ENCODE measurements at regions not wholly inside any gene's neighbourhood (a gene's known extent, or its start where the extent isn't known, plus 50 kb on each side); places are given as distances from the start of the nearest gene placed in this dataset.

GRCh38 chr4:14532436-14532835, 469.8 kb upstream of the CPEB2 start:
- H3K9me3 Mint-ChIP-seq = no peaks in the 10 kb centered on the region
- no peaks in the 10 kb centered on the region for H3F3A ChIP-seq (replicated peaks; ENCODE audit: low read depth)
- H3K4me2 ChIP-seq = no peak overlapping the region
- no peak overlapping the region for H3K4me3 Mint-ChIP-seq
- no peaks in the 10 kb centered on the region for H3K36me3 ChIP-seq (ENCODE audit: insufficient read depth)
- ATAC-seq = no peak
- H3K27ac Mint-ChIP-seq = no peak overlapping the region
- H3K9me2 ChIP-seq (ENCODE audit: insufficient read depth) = no peaks in the 10 kb centered on the region; the same call in none of the 2 replicates
- TF ChIP-seq JUNB (IDR thresholded peaks at IDR 0.05; ENCODE audit: unreplicated experiment) (no peak), STAT1 (IDR thresholded peaks at IDR 0.05; ENCODE audit: unreplicated experiment) (no peak), ZNF462 (CRISPR knock-in tag; IDR thresholded peaks at IDR 0.05) (no peak), CREB1 (CRISPR knock-in tag; IDR thresholded peaks at IDR 0.05; ENCODE audit: low read depth) (no peak), POLR2AphosphoS5 (IDR thresholded peaks at IDR 0.05; ENCODE audit: low read depth) (no peak), ZNF331 (CRISPR knock-in tag; IDR thresholded peaks at IDR 0.05; ENCODE audit: low read depth) (no peak), ZNF114 (CRISPR knock-in tag; IDR thresholded peaks at IDR 0.05) (no peak), CTCF (conservative IDR thresholded peaks at IDR 0.05; ENCODE audit: low read depth in 2 of 2) (no peak), EZH2phosphoT487 (IDR thresholded peaks at IDR 0.05; ENCODE audit: unreplicated experiment) (no peak), NANOG (IDR thresholded peaks at IDR 0.05; ENCODE audit: borderline replicate concordance) (no peak), EZH2 (IDR thresholded peaks at IDR 0.05; ENCODE audit: low read depth, unreplicated experiment) (no peak), ETS1 (IDR thresholded peaks at IDR 0.05) (no peak), REST (IDR thresholded peaks at IDR 0.05; ENCODE audit: unreplicated experiment) (no peak)
- no peak for DNase-seq (ENCODE audit: low spot score)
- H3K79me2 ChIP-seq (replicated peaks; ENCODE audit: insufficient read depth) = no peaks in the 10 kb centered on the region
- H3K27ac ChIP-seq (ENCODE audit: low read depth) = no peak overlapping the region
- no peaks in the 10 kb centered on the region for H4K20me1 ChIP-seq (replicated peaks; ENCODE audit: insufficient read depth)
- H3K27me3 Mint-ChIP-seq (ENCODE audit: insufficient read depth, low read depth, poor library complexity) = no peaks in the 10 kb centered on the region
- H3K36me3 Mint-ChIP-seq (ENCODE audit: low read depth) = no peaks in the 10 kb centered on the region
- H3K4me3 ChIP-seq = no peak overlapping the region
- H3K4me1 ChIP-seq (ENCODE audit: insufficient read depth) = peaks cover 23% of the 10 kb centered on the region
- no peak overlapping the region for H2AFZ ChIP-seq
- H3K27me3 ChIP-seq (ENCODE audit: insufficient read depth) = no peaks in the 10 kb centered on the region
- peaks cover 13% of the 10 kb centered on the region for H3K4me1 Mint-ChIP-seq

Data from GM23338 (cell line).